Fibroblast of lung (primary cell): ENCODE measurements at regions not wholly inside any gene's neighbourhood (a gene's known extent, or its start where the extent isn't known, plus 50 kb on each side); places are given as distances from the start of the nearest gene placed in this dataset.

Experiments
- DNase-seq, 2 donors: peaks; one replicate each; pipeline versions ENCODE4 v3.0.0 to v3.0.0-alpha.2; 2010; ENCODE audit warnings: low read depth in 2 of 2
- H2AFZ ChIP-seq: 2 replicates; pipeline ENCODE4 v1.5.1; 2012; ENCODE audit warnings: low read length, control low read depth, inconsistent platforms
- H3K27ac ChIP-seq: 2 replicates; pipeline ENCODE4 v1.5.1; 2011; ENCODE audit warnings: low read length, control low read depth; ENCODE audit not compliant: insufficient read depth
- H3K27me3 ChIP-seq: 2 replicates; pipeline ENCODE4 v1.5.1; 2011; ENCODE audit warnings: mild to moderate bottlenecking, low read length; ENCODE audit not compliant: control insufficient read depth, insufficient read depth
- H3K36me3 ChIP-seq: 2 replicates; pipeline ENCODE4 v1.5.1; 2011; ENCODE audit warnings: low read length; ENCODE audit not compliant: control insufficient read depth, insufficient read depth
- H3K4me1 ChIP-seq: 2 replicates; pipeline ENCODE4 v1.5.1; 2011; ENCODE audit warnings: low read length; ENCODE audit not compliant: control insufficient read depth, insufficient read depth; ENCODE audit errors: extremely low read depth
- H3K4me2 ChIP-seq: 2 replicates; pipeline ENCODE4 v1.5.1; 2011; ENCODE audit warnings: low read length, control low read depth; ENCODE audit not compliant: insufficient read depth; ENCODE audit errors: extremely low read depth
- H3K4me3 ChIP-seq, 4 experiments: fragments of 200-600 bp in 1 of 4; sonication (generic) in 1 of 4; replicated peaks in 1 of 4; 2 replicates each; pipeline ENCODE4 v1.5.1; 2011 to 2016; ENCODE audit warnings: low read length in 4 of 4, low read depth in 3 of 4, mild to moderate bottlenecking in 3 of 4, control low read depth in 2 of 4, inconsistent platforms in 1 of 4, mixed read lengths in 1 of 4; ENCODE audit not compliant: insufficient read depth in 1 of 4; ENCODE audit errors: control extremely low read depth in 1 of 4
- H3K79me2 ChIP-seq: 2 replicates; pipeline ENCODE4 v1.5.1; 2012; ENCODE audit warnings: mild to moderate bottlenecking, low read length, inconsistent platforms; ENCODE audit not compliant: control insufficient read depth, insufficient read depth
- H3K9ac ChIP-seq: 2 replicates; pipeline ENCODE4 v1.5.1; 2011; ENCODE audit warnings: mild to moderate bottlenecking, low read length, control low read depth; ENCODE audit not compliant: insufficient read depth
- H3K9me3 ChIP-seq: 2 replicates; pipeline ENCODE4 v1.5.1; 2012; ENCODE audit warnings: low read depth, low read length; ENCODE audit not compliant: control insufficient read depth, insufficient read depth
- H4K20me1 ChIP-seq: 2 replicates; pipeline ENCODE4 v1.5.1; 2011; ENCODE audit warnings: low read length; ENCODE audit not compliant: control insufficient read depth, insufficient read depth; ENCODE audit errors: extremely low read depth
- EZH2 ChIP-seq: IDR thresholded peaks from 2 replicates; pipeline ENCODE4 v1.5.1; 2012; ENCODE audit warnings: low read length, control low read depth, mild to moderate bottlenecking; ENCODE audit errors: missing control alignments
- TF ChIP-seq, protein P1 (sequence below), 2 donors: IDR thresholded peaks in 1 of 2; conservative IDR thresholded peaks in 1 of 2; 1 replicate in 1 of 2; 2 replicates in 1 of 2; pipeline ENCODE4 v1.5.1; 2011 to 2012; ENCODE audit warnings: low read length in 2 of 2, control low read depth in 1 of 2, inconsistent platforms in 1 of 2, low read depth in 1 of 2, mild to moderate bottlenecking in 1 of 2

DNA sequence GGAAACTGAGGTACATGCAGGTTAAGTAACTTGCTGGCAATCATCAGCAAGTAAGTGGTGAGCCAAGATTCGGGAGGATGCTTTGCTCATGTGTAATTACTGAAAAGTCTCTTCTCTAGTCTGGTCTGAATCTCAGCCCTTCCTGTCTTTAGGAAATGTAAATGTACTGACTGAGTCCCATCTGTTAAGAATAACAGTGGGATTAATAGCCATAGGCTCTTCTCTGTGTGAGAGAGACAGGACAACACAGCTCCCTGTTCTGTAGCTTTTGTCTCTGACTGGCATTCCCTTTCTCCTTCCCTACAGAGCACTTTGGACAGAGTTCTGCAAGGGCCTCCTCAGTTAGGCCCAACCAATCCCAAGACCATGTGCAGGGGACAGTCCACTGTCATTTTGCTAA is 131.3 kb upstream of the OGFRL1 start:
- Histone ChIP-seq H4K20me1 (no peaks in the 10 kb centered on the region), H3K36me3 (no peaks in the 10 kb centered on the region), H3K4me2 (no peak overlapping the region), H3K4me3 (no peak overlapping the region), H3K79me2 (no peaks in the 10 kb centered on the region), H3K9ac (no peak overlapping the region), H3K9me3 (no peaks in the 10 kb centered on the region), H3K27me3 (no peaks in the 10 kb centered on the region), H2AFZ (no peak overlapping the region), H3K27ac (no peak overlapping the region), H3K4me1 (no peaks in the 10 kb centered on the region)
- no peak for TF ChIP-seq EZH2
- TF ChIP-seq, protein P1, sequence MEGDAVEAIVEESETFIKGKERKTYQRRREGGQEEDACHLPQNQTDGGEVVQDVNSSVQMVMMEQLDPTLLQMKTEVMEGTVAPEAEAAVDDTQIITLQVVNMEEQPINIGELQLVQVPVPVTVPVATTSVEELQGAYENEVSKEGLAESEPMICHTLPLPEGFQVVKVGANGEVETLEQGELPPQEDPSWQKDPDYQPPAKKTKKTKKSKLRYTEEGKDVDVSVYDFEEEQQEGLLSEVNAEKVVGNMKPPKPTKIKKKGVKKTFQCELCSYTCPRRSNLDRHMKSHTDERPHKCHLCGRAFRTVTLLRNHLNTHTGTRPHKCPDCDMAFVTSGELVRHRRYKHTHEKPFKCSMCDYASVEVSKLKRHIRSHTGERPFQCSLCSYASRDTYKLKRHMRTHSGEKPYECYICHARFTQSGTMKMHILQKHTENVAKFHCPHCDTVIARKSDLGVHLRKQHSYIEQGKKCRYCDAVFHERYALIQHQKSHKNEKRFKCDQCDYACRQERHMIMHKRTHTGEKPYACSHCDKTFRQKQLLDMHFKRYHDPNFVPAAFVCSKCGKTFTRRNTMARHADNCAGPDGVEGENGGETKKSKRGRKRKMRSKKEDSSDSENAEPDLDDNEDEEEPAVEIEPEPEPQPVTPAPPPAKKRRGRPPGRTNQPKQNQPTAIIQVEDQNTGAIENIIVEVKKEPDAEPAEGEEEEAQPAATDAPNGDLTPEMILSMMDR (conservative IDR thresholded peaks at IDR 0.05 in 1 of 2, IDR thresholded peaks at IDR 0.05 in 1 of 2; ENCODE audit: low read depth in 1 of 2, low read length in 2 of 2) = no peak
- DNase-seq = no peak

DNA sequence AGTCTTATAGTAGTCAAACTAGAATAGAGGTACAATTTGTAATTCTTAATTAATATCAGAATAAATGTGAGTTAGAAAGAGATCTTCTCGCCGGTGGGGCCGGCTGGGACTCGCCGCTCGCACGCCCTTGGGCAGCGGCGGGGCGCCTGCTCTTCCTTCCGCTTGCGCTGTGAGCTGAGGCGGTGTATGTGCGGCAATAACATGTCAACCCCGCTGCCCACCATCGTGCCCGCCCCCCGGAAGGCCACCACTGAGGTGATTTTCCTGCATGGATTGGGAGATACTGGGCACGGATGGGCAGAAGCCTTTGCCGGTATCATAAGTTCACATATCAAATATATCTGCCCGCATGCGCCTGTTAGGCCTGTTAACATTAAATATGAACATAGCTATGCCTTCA is 123.7 kb upstream of the OGFRL1 start:
- TF ChIP-seq, protein P1 (conservative IDR thresholded peaks at IDR 0.05 in 1 of 2, IDR thresholded peaks at IDR 0.05 in 1 of 2; ENCODE audit: low read depth in 1 of 2, low read length in 2 of 2) = no peak
- TF ChIP-seq EZH2 = no peak
- H2AFZ ChIP-seq = no peak overlapping the region
- no peak overlapping the region for H3K4me3 ChIP-seq
- H3K27ac ChIP-seq = no peak overlapping the region
- no peaks in the 10 kb centered on the region for H4K20me1 ChIP-seq
- no peaks in the 10 kb centered on the region for H3K4me1 ChIP-seq
- H3K4me2 ChIP-seq = no peak overlapping the region
- no peaks in the 10 kb centered on the region for H3K9me3 ChIP-seq
- no peak overlapping the region for H3K9ac ChIP-seq
- H3K36me3 ChIP-seq = no peaks in the 10 kb centered on the region
- no peaks in the 10 kb centered on the region for H3K79me2 ChIP-seq
- H3K27me3 ChIP-seq = no peaks in the 10 kb centered on the region
- DNase-seq = no peak

DNA sequence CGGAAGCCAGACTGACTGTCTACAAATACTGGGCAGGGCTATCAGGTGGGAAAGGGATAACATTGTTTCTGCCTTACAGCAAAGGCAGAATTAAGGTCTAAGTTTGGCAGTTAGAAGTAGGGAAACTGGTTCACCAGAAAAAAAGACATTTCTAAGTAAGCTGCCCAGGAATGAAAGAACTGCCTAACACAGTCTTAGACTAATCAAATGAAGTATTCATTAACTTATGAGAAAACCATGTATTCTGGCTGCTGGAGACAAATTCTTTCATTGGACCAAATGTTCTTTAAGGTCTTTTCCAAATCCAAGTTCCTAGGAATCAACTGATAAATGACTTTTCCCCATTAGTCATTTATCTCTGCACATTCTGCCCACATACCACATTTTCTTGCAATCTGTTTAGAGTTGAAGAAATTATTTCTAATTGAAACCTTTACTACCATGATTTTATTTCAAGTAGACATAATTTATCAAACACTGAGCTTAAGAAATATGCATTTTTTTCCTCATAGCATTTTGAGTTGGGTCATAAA is 120.3 kb upstream of the OGFRL1 start:
- Histone ChIP-seq H4K20me1 (no peaks in the 10 kb centered on the region), H2AFZ (no peak overlapping the region), H3K4me2 (no peak overlapping the region), H3K36me3 (no peaks in the 10 kb centered on the region), H3K4me1 (no peaks in the 10 kb centered on the region), H3K9ac (no peak overlapping the region), H3K9me3 (no peaks in the 10 kb centered on the region), H3K27ac (no peak overlapping the region), H3K27me3 (no peaks in the 10 kb centered on the region), H3K4me3 (no peak overlapping the region), H3K79me2 (no peaks in the 10 kb centered on the region)
- TF ChIP-seq, protein P1 (conservative IDR thresholded peaks at IDR 0.05 in 1 of 2, IDR thresholded peaks at IDR 0.05 in 1 of 2; ENCODE audit: low read depth in 1 of 2, low read length in 2 of 2) = no peak
- no peak for TF ChIP-seq EZH2
- DNase-seq = peak in 1 of 2 donors; percentile 59
